ELR (cell line): ENCODE measurements at regions not wholly inside any gene's neighbourhood (a gene's known extent, or its start where the extent isn't known, plus 50 kb on each side); places are given as distances from the start of the nearest gene placed in this dataset.

Experiments used
- DNase-seq: peaks from one replicate; pipeline ENCODE4 v3.0.0-alpha.2; 2015; ENCODE audit warnings: low read depth

DNA sequence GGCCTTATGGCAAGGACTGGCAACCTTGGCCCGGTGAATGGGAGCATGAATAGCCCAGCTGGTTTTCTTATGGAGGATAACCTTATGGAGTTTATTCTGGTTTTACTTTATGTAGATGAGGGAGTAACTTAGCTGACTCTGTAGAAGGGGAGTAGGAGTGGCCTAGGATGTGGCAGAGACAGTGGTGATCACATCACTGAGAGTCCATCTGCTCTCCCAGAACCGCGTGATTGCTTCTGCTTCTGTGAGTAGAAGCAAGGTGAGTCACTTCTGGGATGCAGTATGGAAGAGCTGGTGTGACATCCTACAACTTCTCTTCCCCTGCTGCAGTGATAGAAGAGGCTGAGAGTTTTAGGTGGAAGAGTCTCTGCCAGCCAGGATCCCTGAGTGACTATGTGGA is 129.2 kb downstream of the RPS24 start:
- peak; percentile 53 for DNase-seq

DNA sequence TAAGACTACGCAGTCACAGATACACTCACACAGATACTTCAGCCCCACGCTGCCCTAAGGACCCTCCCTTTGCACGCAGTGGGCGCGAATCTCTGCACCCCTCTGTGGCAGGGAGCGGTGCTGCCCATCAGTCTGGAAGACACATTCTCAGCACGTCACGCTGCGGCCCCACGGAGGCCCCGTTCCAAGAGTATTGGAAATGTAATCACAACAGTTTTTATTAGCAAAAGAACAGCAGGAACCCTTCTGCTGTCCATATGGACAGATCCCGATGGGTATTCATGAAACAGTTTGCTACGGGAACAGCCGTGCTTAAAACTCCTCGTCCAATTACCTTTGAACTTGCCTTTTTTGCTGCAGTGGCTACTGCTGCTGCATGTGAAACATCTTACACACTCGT is 131.0 kb downstream of the RPS24 start:
- DNase-seq: no peak

DNA sequence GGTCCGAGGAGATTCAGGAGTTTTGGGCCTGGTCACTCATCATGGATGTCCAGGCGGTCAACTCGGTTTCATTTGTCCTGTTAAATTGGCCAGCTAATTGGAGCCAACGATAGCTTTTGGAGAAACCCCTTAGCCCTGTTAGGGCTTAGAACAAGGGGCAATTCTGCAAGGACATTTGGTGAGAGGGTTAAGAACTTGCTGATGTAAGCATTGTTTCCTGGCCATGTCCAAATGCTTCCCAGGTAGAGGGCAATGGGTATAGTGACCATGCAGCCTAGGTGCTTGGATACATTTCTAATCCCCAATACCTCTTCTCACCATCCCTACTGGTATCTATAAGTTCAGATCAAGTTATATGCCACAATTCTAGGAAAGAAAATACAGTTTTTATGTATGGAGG is 131.5 kb downstream of the RPS24 start:
- DNase-seq: no peak

GRCh38 chr10:78165617-78166016 is 132.0 kb downstream of the RPS24 start:
- DNase-seq: peak; percentile 35

- DNase-seq: no peak
Measured at GRCh38 chr10:78166261-78166660, 132.6 kb downstream of the RPS24 start.

DNA sequence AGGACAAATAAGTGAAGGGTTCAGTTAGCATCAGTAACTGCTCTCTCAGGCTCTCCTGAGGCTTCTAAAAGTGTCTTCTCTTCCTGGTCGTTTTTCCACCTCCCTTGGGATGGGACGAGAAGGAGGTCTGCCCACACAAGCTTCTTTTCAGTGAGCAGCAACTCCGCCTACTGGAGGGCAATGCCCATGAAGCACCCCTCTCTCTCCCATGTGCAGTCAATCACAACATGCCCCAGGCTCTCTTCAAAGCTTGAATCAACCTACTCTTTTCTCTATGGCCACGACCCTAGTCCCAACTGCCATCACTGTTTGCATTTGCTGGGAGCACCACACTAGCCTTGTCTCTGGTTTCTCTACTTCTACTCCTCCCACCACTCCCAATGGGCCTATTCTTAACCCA is 135.6 kb downstream of the RPS24 start:
- DNase-seq: no peak

- DNase-seq: peak; percentile 52
Measured at GRCh38 chr10:78170026-78170475, 136.4 kb downstream of the RPS24 start.

GRCh38 chr10:78171633-78172400 is 138.2 kb downstream of the RPS24 start:
- no peak for DNase-seq

DNA sequence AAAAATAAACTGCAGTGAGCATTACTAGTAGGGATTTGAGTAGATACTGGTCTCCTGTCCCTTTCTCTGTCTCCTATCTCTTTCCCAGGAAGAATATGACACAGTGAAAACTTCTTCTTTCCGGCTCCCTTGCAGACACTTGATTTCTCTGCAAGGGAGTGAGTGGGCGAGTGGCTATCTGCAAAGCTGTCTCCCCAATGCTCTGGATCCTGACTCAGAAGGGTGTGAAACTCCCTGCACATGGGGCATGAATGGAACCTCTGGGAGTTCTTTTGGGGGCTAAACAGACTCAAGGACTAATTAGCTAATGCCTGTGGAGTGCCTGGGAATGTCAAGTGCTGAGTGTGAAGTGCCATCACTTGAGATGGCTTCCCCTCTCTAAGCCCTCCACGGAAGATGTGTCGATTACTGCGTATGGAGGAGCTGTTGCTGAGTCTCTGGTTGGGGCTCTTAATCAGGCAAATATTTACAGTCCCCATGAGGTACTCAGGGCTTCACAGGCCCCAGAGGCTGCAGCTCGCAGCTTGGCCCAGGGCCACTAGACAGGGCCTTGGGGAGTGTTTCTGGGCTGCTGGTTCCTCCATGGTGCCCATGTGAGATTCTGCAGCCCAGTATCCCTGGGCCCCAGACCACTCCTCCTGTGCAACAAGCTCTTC is 139.8 kb downstream of the RPS24 start:
- DNase-seq: no peak

DNA sequence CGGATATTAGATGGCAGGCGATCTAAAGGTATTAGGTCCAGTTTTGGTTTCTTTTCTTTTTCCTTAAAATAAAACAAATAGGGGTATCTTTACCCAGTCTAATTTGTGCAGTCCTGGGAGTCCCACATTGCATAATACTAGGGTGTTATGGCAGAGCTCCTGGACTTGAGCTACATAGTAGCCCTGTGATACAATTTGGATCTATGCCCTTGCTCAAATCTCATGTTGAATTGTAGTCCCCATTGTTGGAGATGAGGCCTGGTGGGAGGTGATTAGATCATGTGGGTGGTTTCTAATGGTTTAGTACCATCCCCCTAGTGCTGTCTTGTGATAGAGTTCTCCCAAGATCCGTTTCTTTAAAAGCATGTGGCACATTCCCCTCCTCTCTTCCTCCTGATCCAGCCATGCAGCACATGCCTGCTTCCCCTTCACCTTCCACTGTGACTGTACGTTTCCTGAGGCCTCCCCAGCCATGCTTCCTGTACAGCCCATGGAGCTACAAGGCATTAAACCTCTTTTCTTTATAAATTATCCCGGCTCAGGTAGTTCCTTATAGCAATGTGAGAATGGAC is 141.9 kb downstream of the RPS24 start:
- DNase-seq: no peak

GRCh38 chr10:78176320-78177317 is 143.0 kb downstream of the RPS24 start:
- DNase-seq: no peak

GRCh38 chr10:78177491-78178185 is 144.0 kb downstream of the RPS24 start:
- DNase-seq: no peak

- DNase-seq: no peak
Measured at GRCh38 chr10:78178397-78178796, 144.7 kb downstream of the RPS24 start.

- DNase-seq: peak; percentile 26
Measured at GRCh38 chr10:78178940-78179339, 145.3 kb downstream of the RPS24 start.

DNA sequence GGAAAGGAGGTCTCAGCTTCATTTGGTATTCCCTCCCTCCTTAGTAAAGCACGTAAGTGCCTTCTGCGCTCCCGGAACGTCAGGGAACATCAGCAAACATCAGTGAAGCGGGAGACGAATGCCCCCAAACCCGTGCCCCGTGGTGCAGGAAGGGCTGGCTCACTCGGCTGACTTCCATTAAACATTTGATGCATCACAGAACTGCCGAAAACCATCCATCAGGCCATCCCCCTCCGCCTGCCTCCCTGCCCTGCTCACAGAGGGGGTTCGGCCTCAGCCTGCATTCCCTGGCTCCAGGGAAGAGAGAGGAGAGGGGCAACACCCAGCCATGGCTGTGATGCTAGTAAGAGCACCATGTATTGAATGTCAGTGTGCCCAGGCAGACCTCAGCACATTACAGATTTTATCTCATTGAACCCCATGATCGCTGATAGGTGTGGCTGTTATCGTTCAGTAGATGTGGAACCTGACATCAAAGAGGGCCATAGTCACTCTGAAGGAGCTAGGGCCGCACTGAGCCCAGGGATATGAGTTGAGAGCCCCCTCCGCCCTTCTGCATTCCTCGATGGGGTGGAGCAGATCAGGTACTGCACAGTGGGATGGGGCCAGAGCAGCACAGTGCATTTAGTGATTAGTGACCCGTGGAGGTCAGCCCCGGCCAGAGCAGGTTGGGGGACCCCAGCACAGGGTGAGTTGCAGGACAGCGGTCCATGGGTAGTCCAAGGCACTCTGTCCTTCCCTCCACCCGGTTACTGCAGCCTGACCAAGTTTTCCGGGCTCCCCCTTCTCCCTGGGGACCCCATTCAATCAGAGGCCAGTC is 146.4 kb downstream of the RPS24 start:
- no peak for DNase-seq

- DNase-seq: no peak
Measured at GRCh38 chr10:78181381-78182055, 147.9 kb downstream of the RPS24 start.

GRCh38 chr10:78182841-78183240 is 149.2 kb downstream of the RPS24 start:
- DNase-seq: no peak

GRCh38 chr10:78184851-78185692 is 151.4 kb downstream of the RPS24 start:
- no peak for DNase-seq

DNA sequence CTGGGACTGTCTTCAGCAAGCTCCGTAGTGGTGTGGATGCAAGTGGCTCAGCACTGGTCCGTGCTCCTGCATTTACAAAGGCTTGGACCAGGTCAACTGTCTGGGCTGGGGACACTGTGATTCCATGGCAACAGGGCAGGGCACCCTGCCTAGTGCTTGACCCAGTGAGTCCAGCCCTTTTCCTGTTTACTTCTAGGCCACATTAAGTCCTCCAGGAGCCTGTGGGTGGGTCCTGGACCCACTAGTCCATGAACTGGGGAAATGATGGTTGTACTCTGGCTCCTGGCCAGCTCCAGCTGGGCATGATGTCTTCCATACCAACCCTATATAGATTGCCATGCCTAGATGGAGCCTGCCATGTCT is 152.0 kb downstream of the RPS24 start:
- DNase-seq: no peak
